NT2/D1 (cell line): ENCODE measurements at regions not wholly inside any gene's neighbourhood (a gene's known extent, or its start where the extent isn't known, plus 50 kb on each side); places are given as distances from the start of the nearest gene placed in this dataset.
A peak's percentile ranks its signal among the peaks of the same experiment; 100 is the strongest.

ENCODE experiments used
- DNase-seq: peaks from one replicate; pipeline ENCODE4 v3.0.0-alpha.2; 2011; ENCODE audit warnings: low read depth, low spot score
- H3K27me3 ChIP-seq: 2 replicates; pipeline ENCODE4 v1.6.0; 2011; ENCODE audit warnings: mild to moderate bottlenecking; ENCODE audit not compliant: insufficient read length, insufficient read depth
- H3K36me3 ChIP-seq: 2 replicates; pipeline ENCODE4 v1.6.1; 2011; ENCODE audit warnings: mild to moderate bottlenecking, low read length, mixed read lengths; ENCODE audit not compliant: insufficient read depth, insufficient read length
- H3K4me1 ChIP-seq: 2 replicates; pipeline ENCODE4 v1.5.1; 2011; ENCODE audit not compliant: insufficient read depth, insufficient read length
- H3K4me3 ChIP-seq: 2 replicates; pipeline ENCODE4 v1.5.1; 2011; ENCODE audit warnings: low read depth; ENCODE audit not compliant: insufficient read length
- H3K9ac ChIP-seq: 2 replicates; pipeline ENCODE4 v1.6.0; 2011; ENCODE audit warnings: low read depth; ENCODE audit not compliant: insufficient read length
- H3K9me3 ChIP-seq: 2 replicates; pipeline ENCODE4 v1.5.1; 2011; ENCODE audit warnings: mild to moderate bottlenecking, low read length; ENCODE audit not compliant: insufficient read depth
- SUZ12 ChIP-seq: IDR thresholded peaks from 2 replicates; pipeline ENCODE4 v1.6.1; 2011; ENCODE audit not compliant: insufficient read length, insufficient read depth; ENCODE audit errors: extremely low read depth
- YY1 ChIP-seq: IDR thresholded peaks from 2 replicates; pipeline ENCODE4 v1.6.1; 2011; ENCODE audit not compliant: insufficient read length, insufficient read depth
- ZNF274 ChIP-seq: IDR thresholded peaks from 2 replicates; pipeline ENCODE4 v1.6.1; 2011; ENCODE audit warnings: mild to moderate bottlenecking, low read depth, low read length

DNA sequence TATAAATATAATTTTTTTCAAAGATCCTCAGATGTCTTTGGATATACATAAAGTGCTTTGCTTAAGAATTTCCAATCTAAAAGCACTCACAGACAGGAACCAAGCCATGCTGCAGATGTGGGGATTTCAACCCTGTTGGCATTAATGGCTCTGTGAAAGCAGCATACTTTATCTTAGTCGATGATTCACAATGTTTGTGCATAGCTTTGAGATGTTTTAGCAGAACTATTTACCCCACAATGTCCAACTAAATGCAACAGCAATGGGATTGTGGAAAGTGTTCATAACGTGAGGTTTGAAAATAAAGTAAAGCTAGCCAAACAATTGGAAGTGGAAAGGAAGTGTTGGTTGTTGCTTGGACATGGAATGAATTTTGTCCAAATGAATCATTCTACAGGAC, 371.4 kb downstream of the SOX2 start:
- no peaks in the 10 kb centered on the region for H3K9me3 ChIP-seq
- no peak overlapping the region for H3K4me3 ChIP-seq
- TF ChIP-seq SUZ12 (no peak), YY1 (no peak), ZNF274 (no peak)
- H3K27me3 ChIP-seq, result no peaks in the 10 kb centered on the region
- DNase-seq, result no peak
- no peaks in the 10 kb centered on the region for H3K36me3 ChIP-seq
- no peak overlapping the region for H3K9ac ChIP-seq
- no peaks in the 10 kb centered on the region for H3K4me1 ChIP-seq

- TF ChIP-seq YY1 (no peak), ZNF274 (no peak), SUZ12 (no peak)
- DNase-seq, result peak; percentile 9
- H3K9ac ChIP-seq, result no peak overlapping the region
Measured at GRCh38 chr3:182092662-182093262, 381.0 kb downstream of the SOX2 start.

DNA sequence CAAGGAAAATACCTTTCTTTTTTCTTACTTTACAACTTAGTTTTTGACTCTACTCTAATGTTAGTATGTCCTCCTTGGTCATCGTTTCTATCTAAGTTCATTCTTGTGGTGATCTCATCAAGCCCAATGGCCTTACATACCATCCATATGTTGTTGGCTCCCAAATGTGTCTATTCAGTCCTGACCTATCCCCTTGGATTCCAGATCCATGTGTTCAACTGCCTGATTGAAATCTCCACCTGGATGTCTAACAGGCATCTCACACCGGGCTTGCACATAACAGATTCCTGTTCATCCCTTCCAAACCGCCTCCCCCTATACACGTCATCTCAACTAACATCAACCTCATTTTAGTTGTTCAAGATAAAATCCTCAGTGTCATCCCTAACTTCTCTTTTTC, 382.6 kb downstream of the SOX2 start:
- H3K36me3 ChIP-seq, result no peaks in the 10 kb centered on the region
- no peak for DNase-seq
- no peak overlapping the region for H3K4me3 ChIP-seq
- H3K4me1 ChIP-seq, result no peaks in the 10 kb centered on the region
- no peaks in the 10 kb centered on the region for H3K27me3 ChIP-seq
- H3K9me3 ChIP-seq, result 0 out of 2 replicates have a peak, but pooled peaks cover 7% of the 10 kb centered on the region
- no peak for TF ChIP-seq ZNF274
- no peak for TF ChIP-seq SUZ12
- TF ChIP-seq YY1, result no peak
- H3K9ac ChIP-seq, result no peak overlapping the region

More at GRCh38 chr3:182092662-182093262, 381.0 kb downstream of the SOX2 start:
- H3K36me3 ChIP-seq, result no peaks in the 10 kb centered on the region
- no peak overlapping the region for H3K4me3 ChIP-seq
- 0 out of 2 replicates have a peak, but pooled peaks cover 7% of the 10 kb centered on the region for H3K9me3 ChIP-seq
- no peaks in the 10 kb centered on the region for H3K4me1 ChIP-seq
- no peaks in the 10 kb centered on the region for H3K27me3 ChIP-seq

- no peak for TF ChIP-seq YY1
- TF ChIP-seq ZNF274, result no peak
- TF ChIP-seq SUZ12, result no peak
- Histone ChIP-seq H3K9ac (no peak overlapping the region), H3K27me3 (no peaks in the 10 kb centered on the region), H3K36me3 (no peaks in the 10 kb centered on the region), H3K4me3 (no peak overlapping the region), H3K4me1 (no peaks in the 10 kb centered on the region), H3K9me3 (peaks cover 15% of the 10 kb centered on the region)
- DNase-seq, result no peak
Measured at GRCh38 chr3:182104881-182105280, 393.2 kb downstream of the SOX2 start.

DNA sequence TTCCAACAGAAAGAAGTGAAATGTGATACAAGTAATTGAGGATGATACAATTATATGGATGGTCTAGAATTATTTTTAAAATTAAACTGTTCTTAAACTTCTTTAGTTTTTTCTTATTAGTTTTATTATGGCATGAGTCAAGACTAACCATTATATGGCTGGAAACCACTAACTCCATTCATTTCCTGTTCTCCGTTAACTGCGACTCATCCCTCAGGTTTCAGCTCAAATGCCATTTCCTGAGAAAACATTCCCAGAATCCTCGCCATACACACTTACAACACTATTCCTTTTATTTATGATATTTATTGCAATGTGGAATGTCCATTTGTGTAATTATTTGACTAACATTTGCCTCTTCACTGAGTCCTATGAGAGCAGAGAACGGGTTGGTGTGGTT, 394.1 kb downstream of the SOX2 start:
- no peak overlapping the region for H3K9ac ChIP-seq
- no peak overlapping the region for H3K4me3 ChIP-seq
- DNase-seq, result no peak
- H3K36me3 ChIP-seq, result no peaks in the 10 kb centered on the region
- TF ChIP-seq SUZ12, result no peak
- TF ChIP-seq ZNF274, result no peak
- no peak for TF ChIP-seq YY1
- no peaks in the 10 kb centered on the region for H3K4me1 ChIP-seq
- H3K9me3 ChIP-seq, result peaks cover 11% of the 10 kb centered on the region
- no peaks in the 10 kb centered on the region for H3K27me3 ChIP-seq

DNA sequence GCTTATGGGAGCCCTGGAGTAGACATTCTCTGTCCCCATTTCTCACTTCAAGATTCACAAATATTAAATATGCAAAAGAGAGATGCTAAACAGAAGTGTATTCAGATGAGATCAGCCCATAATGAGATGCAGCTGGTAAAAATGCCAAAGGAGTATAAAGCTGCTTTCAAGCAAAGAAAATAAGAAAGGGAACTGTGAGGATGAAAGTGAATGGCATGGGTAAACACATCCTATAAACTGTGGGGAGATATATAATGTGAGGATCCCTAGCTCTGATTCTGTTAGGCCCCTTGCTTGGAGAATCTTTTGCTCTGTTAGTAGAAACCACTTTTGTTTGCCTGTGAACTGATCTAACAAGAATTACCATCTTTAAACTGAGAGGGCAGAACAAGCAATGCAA, 396.6 kb downstream of the SOX2 start:
- Histone ChIP-seq H3K27me3 (no peaks in the 10 kb centered on the region), H3K36me3 (no peaks in the 10 kb centered on the region), H3K4me3 (no peak overlapping the region), H3K9ac (no peak overlapping the region), H3K9me3 (no peaks in the 10 kb centered on the region), H3K4me1 (no peaks in the 10 kb centered on the region)
- no peak for DNase-seq
- TF ChIP-seq YY1 (no peak), ZNF274 (no peak), SUZ12 (no peak)

GRCh38 chr3:182111967-182112366, 400.2 kb downstream of the SOX2 start:
- Histone ChIP-seq H3K9ac (no peak overlapping the region), H3K36me3 (no peaks in the 10 kb centered on the region), H3K27me3 (no peaks in the 10 kb centered on the region), H3K9me3 (no peaks in the 10 kb centered on the region), H3K4me1 (no peaks in the 10 kb centered on the region), H3K4me3 (no peak overlapping the region)
- TF ChIP-seq SUZ12 (no peak), YY1 (no peak), ZNF274 (no peak)
- DNase-seq, result no peak
